ENCODE measurements at regions not wholly inside any gene's neighbourhood (a gene's known extent, or its start where the extent isn't known, plus 50 kb on each side); places are given as distances from the start of the nearest gene placed in this dataset.
"Not testable (repeated sequence)": the region's sequence is repeated elsewhere in the genome, so short reads cannot be mapped to it uniquely, and the experiment has no call there.

DNA sequence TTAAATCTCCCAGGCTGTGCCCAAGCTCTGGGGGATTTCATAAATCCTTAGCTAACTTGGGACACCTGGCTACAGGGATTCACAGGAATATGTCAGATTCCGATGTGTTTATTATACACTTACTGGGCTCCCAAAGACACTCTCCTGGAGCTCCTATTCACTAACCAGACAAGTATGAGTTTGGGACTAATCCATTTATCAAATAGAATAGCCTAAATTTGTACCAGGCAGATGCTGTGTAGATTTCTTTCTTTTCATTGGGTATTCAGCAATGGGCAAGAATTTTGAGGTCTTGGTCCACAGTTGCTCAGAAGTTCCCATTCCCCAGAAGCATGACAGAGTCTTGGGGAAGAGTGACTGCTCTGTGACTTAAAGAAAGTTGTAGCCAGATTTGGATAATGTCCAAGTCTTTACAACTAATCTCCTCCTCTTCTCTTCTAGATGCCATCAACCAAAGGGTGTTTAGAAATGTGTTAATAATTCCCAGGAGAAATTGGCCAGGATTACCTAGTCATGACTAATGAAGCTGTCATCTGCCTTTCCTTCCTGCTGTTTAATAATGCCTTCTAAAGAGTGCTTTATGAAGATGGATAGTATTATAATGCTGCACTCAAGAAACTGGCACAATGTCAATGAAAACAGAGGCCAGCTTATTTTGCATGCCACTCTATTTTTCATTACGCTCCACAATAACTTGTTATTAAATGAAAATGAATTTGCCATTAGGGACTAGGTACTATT lies 120.9 kb downstream of the CHIC2 start:
- Histone ChIP-seq H3K79me2 (ENCODE audit: insufficient read depth, low read depth) (no peaks in the 10 kb centered on the region), H4K20me1 (ENCODE audit: insufficient read depth) (no peaks in the 10 kb centered on the region), H3K27ac (no peak overlapping the region), H3K4me1 (ENCODE audit: low read depth, poor library complexity, severe bottlenecking) (no peaks in the 10 kb centered on the region), H2AFZ (ENCODE audit: low read depth) (no peak overlapping the region), H3K27me3 (ENCODE audit: insufficient read depth, low read depth) (no peaks in the 10 kb centered on the region), H3K9ac (no peak overlapping the region), H3K4me3 (IDR thresholded peaks at IDR 0.05; ENCODE audit: insufficient read depth, low read depth, low read length) (no peak overlapping the region), H3K4me2 (no peak overlapping the region), H3K36me3 (ENCODE audit: insufficient read depth) (no peaks in the 10 kb centered on the region)
- TF ChIP-seq, protein P1, sequence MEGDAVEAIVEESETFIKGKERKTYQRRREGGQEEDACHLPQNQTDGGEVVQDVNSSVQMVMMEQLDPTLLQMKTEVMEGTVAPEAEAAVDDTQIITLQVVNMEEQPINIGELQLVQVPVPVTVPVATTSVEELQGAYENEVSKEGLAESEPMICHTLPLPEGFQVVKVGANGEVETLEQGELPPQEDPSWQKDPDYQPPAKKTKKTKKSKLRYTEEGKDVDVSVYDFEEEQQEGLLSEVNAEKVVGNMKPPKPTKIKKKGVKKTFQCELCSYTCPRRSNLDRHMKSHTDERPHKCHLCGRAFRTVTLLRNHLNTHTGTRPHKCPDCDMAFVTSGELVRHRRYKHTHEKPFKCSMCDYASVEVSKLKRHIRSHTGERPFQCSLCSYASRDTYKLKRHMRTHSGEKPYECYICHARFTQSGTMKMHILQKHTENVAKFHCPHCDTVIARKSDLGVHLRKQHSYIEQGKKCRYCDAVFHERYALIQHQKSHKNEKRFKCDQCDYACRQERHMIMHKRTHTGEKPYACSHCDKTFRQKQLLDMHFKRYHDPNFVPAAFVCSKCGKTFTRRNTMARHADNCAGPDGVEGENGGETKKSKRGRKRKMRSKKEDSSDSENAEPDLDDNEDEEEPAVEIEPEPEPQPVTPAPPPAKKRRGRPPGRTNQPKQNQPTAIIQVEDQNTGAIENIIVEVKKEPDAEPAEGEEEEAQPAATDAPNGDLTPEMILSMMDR (conservative IDR thresholded peaks at IDR 0.05; ENCODE audit: low read depth, low read length): no peak

DNA sequence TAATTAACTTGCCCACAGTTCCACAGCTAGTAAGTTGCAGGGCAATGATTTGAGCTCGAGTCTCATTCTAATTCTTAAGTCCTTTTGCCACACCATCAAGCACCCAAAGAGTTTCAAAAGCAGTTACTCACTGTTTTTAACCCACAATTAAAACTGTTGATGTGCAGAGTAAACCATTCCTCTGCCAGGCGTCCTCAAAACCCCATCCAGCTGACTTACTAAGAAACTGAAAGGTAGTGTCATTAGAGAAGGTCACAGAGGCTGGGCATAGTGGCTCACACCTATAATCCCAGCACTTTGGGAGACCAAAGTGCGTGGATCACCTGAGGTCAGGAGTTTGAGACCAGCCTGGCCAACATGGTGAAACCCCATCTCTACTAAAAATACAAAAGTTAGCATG lies 121.7 kb downstream of the CHIC2 start:
- Histone ChIP-seq H3K4me3 (IDR thresholded peaks at IDR 0.05; ENCODE audit: insufficient read depth, low read depth, low read length) (no peak overlapping the region), H3K79me2 (ENCODE audit: insufficient read depth, low read depth) (no peaks in the 10 kb centered on the region), H3K4me1 (ENCODE audit: low read depth, poor library complexity, severe bottlenecking) (no peaks in the 10 kb centered on the region), H3K27me3 (ENCODE audit: insufficient read depth, low read depth) (no peaks in the 10 kb centered on the region), H2AFZ (ENCODE audit: low read depth) (no peak overlapping the region), H4K20me1 (ENCODE audit: insufficient read depth) (no peaks in the 10 kb centered on the region), H3K36me3 (ENCODE audit: insufficient read depth) (no peaks in the 10 kb centered on the region), H3K27ac (no peak overlapping the region), H3K9ac (no peak overlapping the region), H3K4me2 (no peak overlapping the region)
- TF ChIP-seq, protein P1 (conservative IDR thresholded peaks at IDR 0.05; ENCODE audit: low read depth, low read length): no peak

DNA sequence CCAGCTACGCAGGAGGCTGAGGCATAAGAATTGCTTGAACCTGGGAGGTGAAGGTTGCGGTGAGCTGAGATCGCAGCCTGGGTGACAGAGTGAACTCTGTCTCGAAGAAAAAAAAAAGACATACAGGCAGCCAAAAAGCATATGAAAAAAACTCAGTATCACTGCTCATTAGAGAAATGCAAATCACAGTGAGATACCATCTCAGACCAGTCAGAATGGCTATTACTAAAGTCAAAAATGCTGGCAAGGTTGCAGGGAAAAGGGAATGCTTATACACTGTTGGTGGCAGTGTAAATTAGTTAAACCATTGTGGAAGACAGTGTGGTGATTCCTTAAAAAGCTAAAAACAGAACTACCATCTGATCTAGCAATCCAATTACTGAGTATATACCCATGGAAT lies 123.1 kb downstream of the CHIC2 start:
- TF ChIP-seq, protein P1 (conservative IDR thresholded peaks at IDR 0.05; ENCODE audit: low read depth, low read length): no peak
- no peaks in the 10 kb centered on the region for H3K36me3 ChIP-seq (ENCODE audit: insufficient read depth)
- no peak overlapping the region for H3K27ac ChIP-seq
- H3K4me2 ChIP-seq: no peak overlapping the region
- H3K27me3 ChIP-seq (ENCODE audit: insufficient read depth, low read depth): no peaks in the 10 kb centered on the region
- no peak overlapping the region for H2AFZ ChIP-seq (ENCODE audit: low read depth)
- H3K79me2 ChIP-seq (ENCODE audit: insufficient read depth, low read depth): no peaks in the 10 kb centered on the region
- H3K4me1 ChIP-seq (ENCODE audit: low read depth, poor library complexity, severe bottlenecking): no peaks in the 10 kb centered on the region
- no peak overlapping the region for H3K9ac ChIP-seq
- H4K20me1 ChIP-seq (ENCODE audit: insufficient read depth): no peaks in the 10 kb centered on the region
- H3K4me3 ChIP-seq (IDR thresholded peaks at IDR 0.05; ENCODE audit: insufficient read depth, low read depth, low read length): no peak overlapping the region

DNA sequence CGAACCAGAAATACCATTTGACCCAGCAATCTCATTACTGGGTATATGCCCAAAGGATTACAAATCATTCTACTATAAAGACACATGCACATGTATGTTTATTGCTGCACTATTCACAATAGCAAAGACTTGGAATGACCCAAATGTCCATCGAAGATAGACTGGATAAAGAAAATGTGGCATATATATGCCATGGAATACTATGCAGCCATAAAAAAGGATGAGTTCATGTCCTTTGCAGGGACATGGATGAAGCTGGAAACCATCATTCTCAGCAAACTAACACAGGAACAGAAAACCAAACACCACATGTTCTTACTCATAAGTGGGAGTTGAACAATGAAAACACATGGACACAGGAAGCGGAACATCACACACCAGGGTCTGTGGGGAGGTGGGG lies 124.5 kb downstream of the CHIC2 start:
- H3K4me3 ChIP-seq (IDR thresholded peaks at IDR 0.05; ENCODE audit: insufficient read depth, low read depth, low read length); H3K9ac ChIP-seq; H4K20me1 ChIP-seq (ENCODE audit: insufficient read depth); H3K27me3 ChIP-seq (ENCODE audit: insufficient read depth, low read depth); H3K36me3 ChIP-seq (ENCODE audit: insufficient read depth); H3K27ac ChIP-seq; H3K4me2 ChIP-seq; H3K79me2 ChIP-seq (ENCODE audit: insufficient read depth, low read depth); H3K4me1 ChIP-seq (ENCODE audit: low read depth, poor library complexity, severe bottlenecking); H2AFZ ChIP-seq (ENCODE audit: low read depth): not testable (repeated sequence)

DNA sequence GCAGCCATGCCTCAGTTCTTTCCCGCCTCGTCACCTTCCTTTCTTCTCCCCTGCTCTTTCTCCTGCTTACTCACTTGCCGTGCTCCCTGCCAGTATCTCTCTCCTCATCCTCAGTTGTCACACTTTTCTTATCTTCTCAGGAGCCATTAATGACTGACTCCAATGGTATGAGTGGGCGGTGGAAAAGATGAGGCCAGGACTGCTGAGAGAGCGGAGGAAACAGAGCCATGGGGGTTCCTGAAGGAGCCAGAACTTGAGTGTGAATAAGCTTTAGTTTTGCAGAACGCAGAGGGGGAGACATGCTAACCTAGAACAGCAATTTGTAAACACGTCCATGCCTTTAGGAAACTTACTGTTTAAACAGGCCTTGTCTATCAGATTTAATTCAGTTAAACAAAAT lies 126.5 kb downstream of the CHIC2 start:
- no peaks in the 10 kb centered on the region for H3K4me1 ChIP-seq (ENCODE audit: low read depth, poor library complexity, severe bottlenecking)
- TF ChIP-seq, protein P1 (conservative IDR thresholded peaks at IDR 0.05; ENCODE audit: low read depth, low read length): no peak
- H3K27me3 ChIP-seq (ENCODE audit: insufficient read depth, low read depth): no peaks in the 10 kb centered on the region
- H3K4me3 ChIP-seq (IDR thresholded peaks at IDR 0.05; ENCODE audit: insufficient read depth, low read depth, low read length): no peak overlapping the region
- no peak overlapping the region for H3K27ac ChIP-seq
- no peak overlapping the region for H3K9ac ChIP-seq
- no peak overlapping the region for H2AFZ ChIP-seq (ENCODE audit: low read depth)
- no peaks in the 10 kb centered on the region for H3K36me3 ChIP-seq (ENCODE audit: insufficient read depth)
- no peak overlapping the region for H3K4me2 ChIP-seq
- H4K20me1 ChIP-seq (ENCODE audit: insufficient read depth): no peaks in the 10 kb centered on the region
- no peaks in the 10 kb centered on the region for H3K79me2 ChIP-seq (ENCODE audit: insufficient read depth, low read depth)
